Smooth muscle cell (in vitro differentiated cells): ENCODE measurements at regions not wholly inside any gene's neighbourhood (a gene's known extent, or its start where the extent isn't known, plus 50 kb on each side); places are given as distances from the start of the nearest gene placed in this dataset.
"Not testable (repeated sequence)": the region's sequence is repeated elsewhere in the genome, so short reads cannot be mapped to it uniquely, and the experiment has no call there.

Source experiments
- DNase-seq: peaks from one replicate; lab custom pipeline; 2025; ENCODE audit not compliant: unreplicated experiment; lab: John Stamatoyannopoulos, UW
- H2AFZ ChIP-seq: fragments of 200-600 bp; sonication (generic); 2 replicates; pipeline ENCODE4 v1.6.0; 2016; ENCODE audit warnings: antibody characterized with exemption, low read depth, mild to moderate bottlenecking
- H3F3A ChIP-seq: fragments of 200-600 bp; sonication (generic); 2 replicates; pipeline ENCODE4 v1.6.0; 2017; ENCODE audit warnings: antibody characterized with exemption, low read depth
- H3K27ac ChIP-seq: fragments of 200-600 bp; sonication (generic); 2 replicates; pipeline ENCODE4 v1.5.1; 2016; ENCODE audit warnings: low read depth, mild to moderate bottlenecking
- H3K27me3 ChIP-seq: fragments of 200-600 bp; sonication (generic); 2 replicates; pipeline ENCODE4 v1.6.1; 2016; ENCODE audit warnings: low read depth, mild to moderate bottlenecking
- H3K36me3 ChIP-seq: fragments of 200-600 bp; sonication (generic); 2 replicates; pipeline ENCODE4 v1.5.1; 2016; ENCODE audit warnings: low read depth
- H3K4me1 ChIP-seq: fragments of 200-600 bp; sonication (generic); 2 replicates; pipeline ENCODE4 v1.5.1; 2016; ENCODE audit warnings: low read depth
- H3K4me2 ChIP-seq: fragments of 200-600 bp; sonication (generic); 2 replicates; pipeline ENCODE4 v1.6.0; 2016; ENCODE audit warnings: mild to moderate bottlenecking
- H3K4me3 ChIP-seq: fragments of 200-600 bp; sonication (generic); 2 replicates; pipeline ENCODE4 v1.5.1; 2016; ENCODE audit warnings: mild to moderate bottlenecking
- H3K79me2 ChIP-seq: fragments of 200-600 bp; sonication (generic); 2 replicates; pipeline ENCODE4 v1.6.0; 2016; ENCODE audit warnings: low read depth, mild to moderate bottlenecking
- H3K9ac ChIP-seq: fragments of 200-600 bp; sonication (generic); 2 replicates; pipeline ENCODE4 v1.6.0; 2016; ENCODE audit warnings: low read depth
- H3K9me3 ChIP-seq: fragments of 200-600 bp; sonication (generic); replicated peaks from 2 replicates; pipeline ENCODE4 v1.5.1; 2016; ENCODE audit warnings: low read depth
- H4K20me1 ChIP-seq: fragments of 200-600 bp; sonication (generic); 2 replicates; pipeline ENCODE4 v1.6.0; 2016; ENCODE audit warnings: low read depth
- CTCF ChIP-seq: fragments of 200-600 bp; sonication (generic); IDR thresholded peaks from 2 replicates; pipeline ENCODE4 v1.5.1; 2017; ENCODE audit warnings: borderline replicate concordance, mild to moderate bottlenecking, antibody characterized with exemption; ENCODE audit not compliant: insufficient read depth, poor library complexity, severe bottlenecking
- WGBS: methylation state at CpG from one replicate; pipeline ENCODE4 v1.1.7; 2016; ENCODE audit warnings: low lambda C conversion rate; 5-methylcytosine and 5-hydroxymethylcytosine counted together

GRCh38 chr9:104319685-104320084 is 184.4 kb upstream of the OR13F1 start:
- Histone ChIP-seq H3K4me3 (no peak overlapping the region), H3K4me1 (no peaks in the 10 kb centered on the region), H3K79me2 (no peaks in the 10 kb centered on the region), H3K4me2 (no peak overlapping the region), H3K9me3 (no peaks in the 10 kb centered on the region), H3K36me3 (no peaks in the 10 kb centered on the region), H2AFZ (no peak overlapping the region), H3K27ac (no peak overlapping the region), H3K27me3 (no peaks in the 10 kb centered on the region), H3F3A (no peaks in the 10 kb centered on the region), H3K9ac (no peak overlapping the region), H4K20me1 (no peaks in the 10 kb centered on the region)
- TF ChIP-seq CTCF: no peak
- no peak for DNase-seq
- 86% methylated on average over 3 of the region's 3 CpGs for WGBS

GRCh38 chr9:104322596-104322995 is 181.5 kb upstream of the OR13F1 start:
- no peaks in the 10 kb centered on the region for H3K36me3 ChIP-seq
- no peak overlapping the region for H3K9ac ChIP-seq
- H3K4me2 ChIP-seq: no peak overlapping the region
- H2AFZ ChIP-seq: no peak overlapping the region
- H3K4me3 ChIP-seq: no peak overlapping the region
- H3K27me3 ChIP-seq: no peaks in the 10 kb centered on the region
- H3F3A ChIP-seq: no peaks in the 10 kb centered on the region
- H3K79me2 ChIP-seq: no peaks in the 10 kb centered on the region
- no peak for DNase-seq
- TF ChIP-seq CTCF: no peak
- no peak overlapping the region for H3K27ac ChIP-seq
- 96% methylated on average over 3 of the region's 3 CpGs for WGBS
- no peaks in the 10 kb centered on the region for H4K20me1 ChIP-seq
- no peaks in the 10 kb centered on the region for H3K9me3 ChIP-seq
- H3K4me1 ChIP-seq: no peaks in the 10 kb centered on the region

GRCh38 chr9:104323967-104324694 is 179.9 kb upstream of the OR13F1 start:
- not testable (repeated sequence) for H3K9me3 ChIP-seq, H3K4me1 ChIP-seq, H3K27me3 ChIP-seq, H3K79me2 ChIP-seq, H3K36me3 ChIP-seq, H2AFZ ChIP-seq, H3K4me2 ChIP-seq, H3K27ac ChIP-seq, H4K20me1 ChIP-seq, H3K9ac ChIP-seq, H3F3A ChIP-seq, DNase-seq, H3K4me3 ChIP-seq
- 85% methylated on average over 2 of the region's 2 CpGs for WGBS

GRCh38 chr9:104326912-104327311 is 177.2 kb upstream of the OR13F1 start:
- Histone ChIP-seq H3K4me1 (no peaks in the 10 kb centered on the region), H3K27me3 (no peaks in the 10 kb centered on the region), H2AFZ (no peak overlapping the region), H3F3A (no peaks in the 10 kb centered on the region), H3K9ac (no peak overlapping the region), H3K36me3 (no peaks in the 10 kb centered on the region), H4K20me1 (no peaks in the 10 kb centered on the region), H3K4me3 (no peak overlapping the region), H3K79me2 (no peaks in the 10 kb centered on the region), H3K9me3 (no peaks in the 10 kb centered on the region), H3K4me2 (no peak overlapping the region), H3K27ac (no peak overlapping the region)
- TF ChIP-seq CTCF: no peak
- WGBS: 70% methylated on average over 2 of the region's 2 CpGs
- no peak for DNase-seq
